HG02943 (cell line): ENCODE measurements at regions not wholly inside any gene's neighbourhood (a gene's known extent, or its start where the extent isn't known, plus 50 kb on each side); places are given as distances from the start of the nearest gene placed in this dataset.
"Not testable (repeated sequence)": the region's sequence is repeated elsewhere in the genome, so short reads cannot be mapped to it uniquely, and the experiment has no call there.

Source experiments
- ATAC-seq: cut with Tn5 transposase; IDR thresholded peaks from one replicate; pipeline ENCODE4 v1.9.1; 2021; ENCODE audit warnings: mild to moderate bottlenecking, low read depth, moderate library complexity; ENCODE audit not compliant: unreplicated experiment

- ATAC-seq: no peak
Observed at GRCh38 chr10:109308971-109309370, 614.3 kb downstream of the XPNPEP1 start.

- ATAC-seq: not testable (repeated sequence)
Observed at GRCh38 chr10:109307102-109307501, 616.2 kb downstream of the XPNPEP1 start.

GRCh38 chr10:109306698-109307097 lies 616.6 kb downstream of the XPNPEP1 start:
- no peak for ATAC-seq

GRCh38 chr10:109287858-109288257 lies 635.5 kb downstream of the XPNPEP1 start:
- no peak for ATAC-seq

GRCh38 chr10:109282510-109282909 lies 640.8 kb downstream of the XPNPEP1 start:
- ATAC-seq: no peak

- no peak for ATAC-seq
Observed at GRCh38 chr10:109281347-109281746, 642.0 kb downstream of the XPNPEP1 start.

- ATAC-seq: no peak
Observed at GRCh38 chr10:109280837-109281236, 642.5 kb downstream of the XPNPEP1 start.

- ATAC-seq: no peak
Observed at GRCh38 chr10:109277456-109277855, 645.9 kb downstream of the XPNPEP1 start.

GRCh38 chr10:109275960-109276359 lies 647.4 kb downstream of the XPNPEP1 start:
- ATAC-seq: no peak

- no peak for ATAC-seq
Observed at GRCh38 chr10:109274681-109275080, 648.6 kb downstream of the XPNPEP1 start.

GRCh38 chr10:109270173-109270572 lies 653.1 kb downstream of the XPNPEP1 start:
- no peak for ATAC-seq

GRCh38 chr10:109264004-109264403 lies 659.3 kb downstream of the XPNPEP1 start:
- no peak for ATAC-seq

GRCh38 chr10:109261231-109261630 lies 662.1 kb downstream of the XPNPEP1 start:
- no peak for ATAC-seq

GRCh38 chr10:109259293-109259692 lies 664.0 kb downstream of the XPNPEP1 start:
- ATAC-seq: no peak

GRCh38 chr10:109253306-109253705 lies 670.0 kb downstream of the XPNPEP1 start:
- no peak for ATAC-seq

- no peak for ATAC-seq
Observed at GRCh38 chr10:109250152-109250551, 673.2 kb downstream of the XPNPEP1 start.

GRCh38 chr10:109247814-109248213 lies 675.5 kb downstream of the XPNPEP1 start:
- ATAC-seq: no peak

GRCh38 chr10:109245821-109246220 lies 677.5 kb downstream of the XPNPEP1 start:
- ATAC-seq: no peak

- no peak for ATAC-seq
Observed at GRCh38 chr10:109239371-109239770, 683.9 kb downstream of the XPNPEP1 start.

GRCh38 chr10:109237682-109238081 lies 685.6 kb downstream of the XPNPEP1 start:
- ATAC-seq: no peak

GRCh38 chr10:109237050-109237449 lies 686.3 kb downstream of the XPNPEP1 start:
- ATAC-seq: no peak

- not testable (repeated sequence) for ATAC-seq
Observed at GRCh38 chr10:109223533-109223932, 699.8 kb downstream of the XPNPEP1 start.

GRCh38 chr10:109219935-109220605 lies 703.2 kb downstream of the XPNPEP1 start:
- no peak for ATAC-seq
